GM20431 (cell line): ENCODE measurements at regions not wholly inside any gene's neighbourhood (a gene's known extent, or its start where the extent isn't known, plus 50 kb on each side); places are given as distances from the start of the nearest gene placed in this dataset.

Experiments
- in situ Hi-C: fragments of 300-500 bp; cut with MseI, MboI; formaldehyde crosslinking; loops from one replicate; pipeline ENCODE4 v1.15.0; 2020; ENCODE audit warnings: low sequenced_read_pairs; ENCODE audit not compliant: unreplicated experiment

- in situ Hi-C loops: no loop called here
Observed at GRCh38 chr3:67745296-67745695, 90.9 kb upstream of the SUCLG2 start.

DNA sequence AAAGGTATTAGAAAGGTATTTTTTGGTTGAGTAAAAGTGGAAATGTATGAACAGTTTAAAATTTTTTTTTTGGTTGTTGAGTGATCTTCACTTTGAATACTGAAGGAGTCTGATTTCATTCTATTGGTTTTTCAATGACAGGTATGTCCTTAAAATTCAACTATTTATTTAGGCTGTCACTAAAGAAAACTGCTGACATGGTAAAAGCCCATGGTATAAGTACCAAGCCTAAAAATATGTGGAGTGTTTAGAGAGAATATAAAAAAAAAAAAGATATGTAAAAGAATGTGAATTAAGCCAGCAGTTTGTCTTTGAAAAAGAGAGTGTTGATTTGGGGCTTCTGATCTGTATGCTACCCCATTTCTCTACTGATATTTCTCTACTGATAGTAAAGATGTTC lies 90.3 kb upstream of the SUCLG2 start:
- in situ Hi-C loops: no loop called here

- in situ Hi-C loops: no loop called here
Observed at GRCh38 chr3:67739851-67740250, 85.4 kb upstream of the SUCLG2 start.

GRCh38 chr3:67737906-67738865 lies 83.8 kb upstream of the SUCLG2 start:
- in situ Hi-C loops: no loop called here

GRCh38 chr3:67737140-67737539 lies 82.7 kb upstream of the SUCLG2 start:
- in situ Hi-C loops: no loop called here

- in situ Hi-C loops: no loop called here
Observed at GRCh38 chr3:67733269-67733950, 79.0 kb upstream of the SUCLG2 start.

GRCh38 chr3:67724434-67724833 lies 70.0 kb upstream of the SUCLG2 start:
- in situ Hi-C loops: no loop called here

GRCh38 chr3:67723863-67724262 lies 69.5 kb upstream of the SUCLG2 start:
- in situ Hi-C loops: no loop called here

DNA sequence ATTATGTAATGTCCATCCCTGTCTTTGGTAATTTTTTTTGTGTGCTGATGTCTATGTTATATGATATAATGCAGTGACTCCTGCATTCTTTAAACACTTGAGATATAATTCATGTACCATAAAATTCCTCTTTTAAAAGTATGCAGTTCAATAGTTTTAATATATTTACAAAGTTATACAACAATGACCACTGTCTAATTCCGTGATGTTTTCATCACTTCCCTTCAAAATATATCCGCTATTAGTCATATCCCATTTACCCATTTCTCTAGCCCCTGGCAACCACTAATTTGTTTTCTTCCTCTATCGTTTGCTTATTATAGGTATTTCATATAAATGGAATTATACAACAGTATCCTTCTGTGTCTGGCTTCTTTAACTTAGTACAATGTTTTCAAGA lies 64.9 kb upstream of the SUCLG2 start:
- in situ Hi-C loops: no loop called here

- in situ Hi-C loops: no loop called here
Observed at GRCh38 chr3:67715971-67716370, 61.6 kb upstream of the SUCLG2 start.

DNA sequence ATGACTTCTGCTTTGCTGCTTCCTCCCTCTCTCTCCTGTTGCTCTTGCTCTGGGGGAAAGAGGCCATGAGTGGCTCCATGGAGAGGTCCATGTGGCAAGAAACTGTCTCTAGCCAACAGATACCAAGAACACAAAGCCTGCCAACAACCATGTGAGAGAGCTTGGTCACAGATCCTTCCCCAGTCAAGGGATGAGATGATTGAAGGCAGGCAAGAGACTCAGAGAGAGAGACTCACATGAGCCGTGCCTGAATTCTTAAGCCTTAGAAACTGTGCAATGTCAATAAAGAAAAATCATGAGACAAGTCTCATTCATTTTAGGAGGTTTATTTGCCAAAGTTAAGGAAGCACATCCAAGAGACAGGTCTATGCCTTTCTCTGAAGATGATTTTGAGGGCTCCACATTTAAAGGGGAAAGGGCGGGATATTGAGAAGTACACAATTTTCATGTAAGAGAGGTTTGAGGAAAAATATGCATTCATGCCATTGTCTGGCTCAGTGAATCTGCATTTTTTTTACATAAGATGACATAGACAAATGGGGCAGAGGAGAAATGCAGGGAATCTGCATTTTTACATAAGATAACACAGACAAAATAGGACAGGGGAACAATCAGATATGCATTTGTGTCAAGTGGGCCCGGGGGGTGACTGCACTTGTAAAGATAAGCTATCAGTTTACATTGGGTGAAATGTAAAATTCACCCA lies 59.5 kb upstream of the SUCLG2 start:
- in situ Hi-C loops: no loop called here

- in situ Hi-C loops: no loop called here
Observed at GRCh38 chr3:67712259-67712658, 57.8 kb upstream of the SUCLG2 start.

GRCh38 chr3:67710396-67710795 lies 56.0 kb upstream of the SUCLG2 start:
- in situ Hi-C loops: no loop called here

- in situ Hi-C loops: no loop called here
Observed at GRCh38 chr3:67706934-67707333, 52.5 kb upstream of the SUCLG2 start.

DNA sequence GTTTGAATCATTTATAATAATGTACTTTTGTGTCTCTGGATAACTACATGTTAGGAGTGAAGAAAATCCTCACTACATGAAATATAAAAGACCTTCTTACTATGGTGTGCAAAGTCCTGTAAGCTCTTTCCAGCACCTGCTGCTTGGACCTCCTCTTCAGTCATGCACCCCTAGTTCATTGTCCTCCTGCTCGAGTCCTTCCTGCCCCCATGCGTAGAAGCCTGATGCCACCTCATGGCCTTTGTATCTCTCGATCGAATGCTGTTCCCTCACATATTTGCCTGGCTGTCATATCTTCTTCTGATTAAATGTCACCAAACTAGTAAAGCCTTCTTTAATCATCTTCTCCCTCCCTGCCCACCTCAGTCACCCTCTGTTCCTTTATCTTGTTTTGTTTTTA lies 49.9 kb upstream of the SUCLG2 start:
- in situ Hi-C loops: no loop called here
